Sigmoid colon (tissue), 6 donors: ENCODE measurements at regions not wholly inside any gene's neighbourhood (a gene's known extent, or its start where the extent isn't known, plus 50 kb on each side); places are given as distances from the start of the nearest gene placed in this dataset.
"Not testable (repeated sequence)": the region's sequence is repeated elsewhere in the genome, so short reads cannot be mapped to it uniquely, and the experiment has no call there.

Source experiments
- DNase-seq: peaks from one replicate; pipeline ENCODE4 v3.0.0-alpha.2; 2019
- H3K27ac ChIP-seq, 4 donors: fragments of 200-600 bp; sonication (generic); one replicate each; pipeline ENCODE4 v1.5.1; 2016 to 2019; ENCODE audit warnings: mild to moderate bottlenecking in 1 of 4
- H3K27me3 ChIP-seq, 3 donors: fragments of 200-600 bp; sonication (generic); one replicate each; pipeline ENCODE4 v1.5.1; 2019; ENCODE audit warnings: mild to moderate bottlenecking in 1 of 3
- H3K36me3 ChIP-seq, 4 donors: fragments of 200-600 bp; sonication (generic); one replicate each; pipeline ENCODE4 v1.5.1; 2016 to 2019
- H3K4me1 ChIP-seq, 4 donors: fragments of 200-600 bp; sonication (generic); one replicate each; pipeline ENCODE4 v1.5.1; 2017 to 2019
- H3K4me3 ChIP-seq, 4 donors: fragments of 200-600 bp; sonication (generic); one replicate each; pipeline ENCODE4 v1.5.1; 2017 to 2019; ENCODE audit warnings: mild to moderate bottlenecking in 2 of 4, moderate library complexity in 1 of 4
- H3K9me3 ChIP-seq, 4 donors: fragments of 200-600 bp in 3 of 4; sonication (generic) in 3 of 4; one replicate each; pipeline versions ENCODE4 v1.5.1 to v1.6.1; 2013 to 2019
- EP300 ChIP-seq, 4 donors: sonication (generic); formaldehyde crosslinking; IDR thresholded peaks; one replicate each; pipeline ENCODE4 v1.6.1; 2017; ENCODE audit warnings: antibody characterized with exemption in 4 of 4
- POLR2A ChIP-seq, 2 donors: fragments of 450-650 bp; IDR thresholded peaks; one replicate each; pipeline ENCODE4 v1.6.1; 2016; ENCODE audit warnings: antibody characterized with exemption in 2 of 2, mild to moderate bottlenecking in 2 of 2, moderate library complexity in 2 of 2
- POLR2AphosphoS5 ChIP-seq, 4 donors: sonication (generic); formaldehyde crosslinking; IDR thresholded peaks; one replicate each; pipeline ENCODE4 v1.6.1; 2017; ENCODE audit warnings: antibody characterized with exemption in 4 of 4
- WGBS, 2 donors: extraction: QIAGEN DNeasy Blood & Tissue Kit; methylation state at CpG; one replicate each; pipeline ENCODE4 v1.1.7; 2013; 5-methylcytosine and 5-hydroxymethylcytosine counted together
- intact Hi-C: fragments of 100-400 bp; cut with DNase I; formaldehyde crosslinking; loops from one replicate; pipeline ENCODE4 v1.15.1; 2023
- TF ChIP-seq, protein P1 (sequence below), 4 experiments: fragments of 450-650 bp in 3 of 4; fragments of 200-600 bp in 1 of 4; IDR thresholded peaks; one replicate each; pipeline ENCODE4 v1.5.1; 2016 to 2019; ENCODE audit warnings: antibody characterized with exemption in 4 of 4, mild to moderate bottlenecking in 3 of 4, moderate library complexity in 2 of 4
- donor health status: healthy with polysubstance abuse.
- donor health status: healthy.

GRCh38 chr6:121694801-121695251, 259.4 kb downstream of the GJA1 start:
- Histone ChIP-seq H3K4me3 (no peak overlapping the region), H3K9me3 (no peaks in the 10 kb centered on the region), H3K4me1 (no peaks in the 10 kb centered on the region), H3K36me3 (no peaks in the 10 kb centered on the region), H3K27ac (no peak overlapping the region), H3K27me3 (no peaks in the 10 kb centered on the region)
- no peak for DNase-seq
- 73 to 79% methylated on average over 3 of the region's 3 CpGs for WGBS, 2 donors
- intact Hi-C loops: no loop called here
- no peak for TF ChIP-seq POLR2AphosphoS5 (IDR thresholded peaks at IDR 0.05)
- TF ChIP-seq, protein P1, sequence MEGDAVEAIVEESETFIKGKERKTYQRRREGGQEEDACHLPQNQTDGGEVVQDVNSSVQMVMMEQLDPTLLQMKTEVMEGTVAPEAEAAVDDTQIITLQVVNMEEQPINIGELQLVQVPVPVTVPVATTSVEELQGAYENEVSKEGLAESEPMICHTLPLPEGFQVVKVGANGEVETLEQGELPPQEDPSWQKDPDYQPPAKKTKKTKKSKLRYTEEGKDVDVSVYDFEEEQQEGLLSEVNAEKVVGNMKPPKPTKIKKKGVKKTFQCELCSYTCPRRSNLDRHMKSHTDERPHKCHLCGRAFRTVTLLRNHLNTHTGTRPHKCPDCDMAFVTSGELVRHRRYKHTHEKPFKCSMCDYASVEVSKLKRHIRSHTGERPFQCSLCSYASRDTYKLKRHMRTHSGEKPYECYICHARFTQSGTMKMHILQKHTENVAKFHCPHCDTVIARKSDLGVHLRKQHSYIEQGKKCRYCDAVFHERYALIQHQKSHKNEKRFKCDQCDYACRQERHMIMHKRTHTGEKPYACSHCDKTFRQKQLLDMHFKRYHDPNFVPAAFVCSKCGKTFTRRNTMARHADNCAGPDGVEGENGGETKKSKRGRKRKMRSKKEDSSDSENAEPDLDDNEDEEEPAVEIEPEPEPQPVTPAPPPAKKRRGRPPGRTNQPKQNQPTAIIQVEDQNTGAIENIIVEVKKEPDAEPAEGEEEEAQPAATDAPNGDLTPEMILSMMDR (IDR thresholded peaks at IDR 0.05): no peak

GRCh38 chr6:121695329-121695728, 259.9 kb downstream of the GJA1 start:
- H3K27ac ChIP-seq: no peak overlapping the region
- no peaks in the 10 kb centered on the region for H3K36me3 ChIP-seq
- no peaks in the 10 kb centered on the region for H3K9me3 ChIP-seq
- H3K4me1 ChIP-seq: no peaks in the 10 kb centered on the region
- no peaks in the 10 kb centered on the region for H3K27me3 ChIP-seq
- no peak for TF ChIP-seq POLR2AphosphoS5 (IDR thresholded peaks at IDR 0.05)
- TF ChIP-seq POLR2A (IDR thresholded peaks at IDR 0.05): no peak
- TF ChIP-seq, protein P1 (IDR thresholded peaks at IDR 0.05): no peak
- WGBS, 2 donors: 63 to 74% methylated on average over 3 of the region's 3 CpGs
- no peak for DNase-seq
- intact Hi-C loops: no loop called here
- H3K4me3 ChIP-seq: no peak overlapping the region

DNA sequence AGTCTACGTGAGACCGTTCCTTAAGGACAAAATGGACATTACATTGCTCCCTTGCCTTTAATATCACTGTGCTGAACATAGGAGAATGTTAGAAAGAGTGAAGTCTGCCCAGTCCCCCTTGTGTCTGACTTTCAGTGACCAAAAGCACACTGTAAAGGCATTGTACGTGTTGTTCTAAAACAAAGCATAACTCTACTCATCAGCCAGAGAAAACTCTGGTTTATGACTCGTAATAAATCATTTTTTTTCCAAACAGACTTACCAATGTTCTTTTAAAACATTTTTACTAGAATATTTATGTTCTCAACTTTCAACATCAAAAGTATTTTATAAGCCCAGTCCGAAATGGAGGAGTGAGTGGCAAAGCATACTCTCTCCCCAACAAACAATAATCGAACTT, 262.5 kb downstream of the GJA1 start:
- no peaks in the 10 kb centered on the region for H3K36me3 ChIP-seq
- no peak overlapping the region for H3K27ac ChIP-seq
- no peak for TF ChIP-seq EP300 (IDR thresholded peaks at IDR 0.05)
- no peak for TF ChIP-seq POLR2AphosphoS5 (IDR thresholded peaks at IDR 0.05)
- TF ChIP-seq, protein P1 (IDR thresholded peaks at IDR 0.05): no peak
- TF ChIP-seq POLR2A (IDR thresholded peaks at IDR 0.05): no peak
- 38 to 65% methylated on average over 6 of the region's 6 CpGs for WGBS, 2 donors
- intact Hi-C loops: no loop called here
- no peak for DNase-seq
- no peak overlapping the region for H3K4me3 ChIP-seq
- H3K9me3 ChIP-seq: no peaks in the 10 kb centered on the region
- H3K4me1 ChIP-seq: no peaks in the 10 kb centered on the region
- no peaks in the 10 kb centered on the region for H3K27me3 ChIP-seq

DNA sequence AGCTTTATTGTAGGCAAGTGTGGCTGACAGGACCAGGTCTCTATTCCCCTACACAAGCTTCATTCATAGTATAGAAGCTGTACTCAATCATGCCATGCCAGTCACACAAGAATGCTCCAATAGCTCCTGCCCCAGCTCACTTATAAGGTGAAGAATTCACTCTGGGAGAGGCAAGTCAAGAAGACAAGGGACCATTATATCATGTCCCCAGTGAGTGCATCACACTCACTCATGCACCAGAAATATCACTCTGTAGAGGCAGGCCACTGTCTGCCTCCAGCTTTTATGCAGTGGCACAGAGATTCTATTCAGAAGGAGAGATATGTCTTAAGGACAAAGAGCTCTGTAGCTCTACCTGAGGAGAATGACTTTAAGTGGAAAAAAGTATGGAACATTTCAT, 263.2 kb downstream of the GJA1 start:
- no peak for TF ChIP-seq EP300 (IDR thresholded peaks at IDR 0.05)
- TF ChIP-seq POLR2AphosphoS5 (IDR thresholded peaks at IDR 0.05): no peak
- no peak for TF ChIP-seq POLR2A (IDR thresholded peaks at IDR 0.05)
- TF ChIP-seq, protein P1 (IDR thresholded peaks at IDR 0.05): no peak
- intact Hi-C loops: no loop called here
- Histone ChIP-seq H3K4me3 (no peak overlapping the region), H3K36me3 (no peaks in the 10 kb centered on the region), H3K27ac (no peak overlapping the region), H3K27me3 (no peaks in the 10 kb centered on the region), H3K9me3 (no peaks in the 10 kb centered on the region), H3K4me1 (no peaks in the 10 kb centered on the region)
- DNase-seq: no peak

DNA sequence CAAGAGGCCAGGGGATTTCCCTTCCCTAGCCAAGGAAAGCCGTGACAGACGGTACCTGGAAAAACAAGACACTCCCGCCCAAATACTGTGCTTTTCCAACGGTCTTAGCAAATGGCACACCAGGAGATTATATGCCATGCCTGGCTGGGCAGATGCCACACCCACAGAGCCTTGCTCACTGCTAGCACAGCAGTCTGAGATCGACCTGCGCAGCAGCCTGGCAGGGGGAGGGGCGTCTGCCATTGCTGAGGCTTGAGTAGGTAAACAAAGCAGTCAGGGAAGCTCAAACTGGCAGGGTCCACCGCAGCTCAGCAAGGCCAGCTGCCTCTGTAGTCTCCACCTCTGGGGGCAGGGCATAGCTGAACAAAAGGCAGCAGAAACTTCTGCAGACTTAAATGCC, 267.7 kb downstream of the GJA1 start:
- WGBS, 2 donors: 80 to 84% methylated on average over 8 of the region's 8 CpGs

More for the DNA sequence above, 267.7 kb downstream of the GJA1 start:
- intact Hi-C loops, H3K4me1 ChIP-seq, H3K27ac ChIP-seq, H3K36me3 ChIP-seq, DNase-seq, H3K4me3 ChIP-seq, H3K27me3 ChIP-seq, H3K9me3 ChIP-seq: not testable (repeated sequence)
